Glutamatergic neuron (in vitro differentiated cells): ENCODE measurements at regions not wholly inside any gene's neighbourhood (a gene's known extent, or its start where the extent isn't known, plus 50 kb on each side); places are given as distances from the start of the nearest gene placed in this dataset.
"Not testable (repeated sequence)": the region's sequence is repeated elsewhere in the genome, so short reads cannot be mapped to it uniquely, and the experiment has no call there.

Source experiments
- DNase-seq: peaks from one replicate; pipeline ENCODE4 v3.0.0; 2022
- H3K27ac Mint-ChIP-seq: one replicate; pipeline ENCODE4 v1.8.0; 2020; ENCODE audit warnings: mild to moderate bottlenecking, mixed read lengths, inconsistent platforms; ENCODE audit not compliant: unreplicated experiment
- H3K27me3 Mint-ChIP-seq: one replicate; pipeline ENCODE4 v1.8.0; 2020; ENCODE audit warnings: mild to moderate bottlenecking, moderate library complexity, mixed read lengths, inconsistent platforms; ENCODE audit not compliant: unreplicated experiment
- H3K36me3 Mint-ChIP-seq: one replicate; pipeline ENCODE4 v1.8.0; 2020; ENCODE audit warnings: mild to moderate bottlenecking, mixed read lengths, inconsistent platforms; ENCODE audit not compliant: unreplicated experiment
- H3K4me1 Mint-ChIP-seq: one replicate; pipeline ENCODE4 v1.8.0; 2020; ENCODE audit warnings: mild to moderate bottlenecking, low read depth, mixed read lengths, inconsistent platforms; ENCODE audit not compliant: unreplicated experiment
- H3K4me3 Mint-ChIP-seq: one replicate; pipeline ENCODE4 v1.8.0; 2020; ENCODE audit warnings: mild to moderate bottlenecking, mixed read lengths, inconsistent platforms; ENCODE audit not compliant: unreplicated experiment
- H3K9me3 Mint-ChIP-seq: one replicate; pipeline ENCODE4 v1.8.0; 2020; ENCODE audit warnings: mild to moderate bottlenecking, moderate library complexity, mixed read lengths, inconsistent platforms; ENCODE audit not compliant: unreplicated experiment
- CTCF ChIP-seq: fragments of 200-600 bp; sonication (generic); IDR thresholded peaks from one replicate; pipeline ENCODE4 v1.5.0; 2021; ENCODE audit not compliant: partially characterized antibody, unreplicated experiment

- no peaks in the 10 kb centered on the region for H3K27me3 Mint-ChIP-seq
- peaks cover 9% of the 10 kb centered on the region for H3K4me1 Mint-ChIP-seq
- no peaks in the 10 kb centered on the region for H3K36me3 Mint-ChIP-seq
- DNase-seq = no peak
- no peaks in the 10 kb centered on the region for H3K9me3 Mint-ChIP-seq
- no peak for TF ChIP-seq CTCF
- H3K4me3 Mint-ChIP-seq = no peak overlapping the region
- H3K27ac Mint-ChIP-seq = no peak overlapping the region
Measured at GRCh38 chr14:37678916-37679315, 83.5 kb downstream of the TTC6 start.

- TF ChIP-seq CTCF = no peak
- Mint-ChIP-seq H3K36me3 (peaks cover 4% of the 10 kb centered on the region), H3K4me3 (no peak overlapping the region), H3K27me3 (no peaks in the 10 kb centered on the region), H3K4me1 (peaks cover 7% of the 10 kb centered on the region), H3K9me3 (no peaks in the 10 kb centered on the region), H3K27ac (no peak overlapping the region)
- DNase-seq = no peak
Measured at GRCh38 chr14:37681486-37681885, 86.1 kb downstream of the TTC6 start.

- H3K4me1 Mint-ChIP-seq, H3K4me3 Mint-ChIP-seq, H3K27ac Mint-ChIP-seq, DNase-seq, H3K9me3 Mint-ChIP-seq, H3K27me3 Mint-ChIP-seq: not testable (repeated sequence)
- peaks cover 12% of the 10 kb centered on the region for H3K36me3 Mint-ChIP-seq
Measured at GRCh38 chr14:37692680-37693079, 97.3 kb downstream of the TTC6 start.

- DNase-seq, H3K9me3 Mint-ChIP-seq, H3K27ac Mint-ChIP-seq, H3K4me1 Mint-ChIP-seq, H3K4me3 Mint-ChIP-seq, H3K27me3 Mint-ChIP-seq: not testable (repeated sequence)
- peaks cover 12% of the 10 kb centered on the region for H3K36me3 Mint-ChIP-seq
Measured at GRCh38 chr14:37693420-37693819, 98.0 kb downstream of the TTC6 start.

GRCh38 chr14:37695866-37696265 is 100.4 kb downstream of the TTC6 start:
- H3K27ac Mint-ChIP-seq = no peak overlapping the region
- H3K9me3 Mint-ChIP-seq = peaks cover 2% of the 10 kb centered on the region
- TF ChIP-seq CTCF = no peak
- peaks cover 2% of the 10 kb centered on the region for H3K27me3 Mint-ChIP-seq
- no peak overlapping the region for H3K4me3 Mint-ChIP-seq
- no peak for DNase-seq
- peaks cover 12% of the 10 kb centered on the region for H3K36me3 Mint-ChIP-seq
- H3K4me1 Mint-ChIP-seq = no peaks in the 10 kb centered on the region

- DNase-seq = no peak
- Mint-ChIP-seq H3K4me1 (no peaks in the 10 kb centered on the region), H3K27me3 (peaks cover 2% of the 10 kb centered on the region), H3K27ac (no peak overlapping the region), H3K36me3 (peaks cover 12% of the 10 kb centered on the region), H3K9me3 (no peaks in the 10 kb centered on the region), H3K4me3 (no peak overlapping the region)
- TF ChIP-seq CTCF = no peak
Measured at GRCh38 chr14:37697489-37698121, 102.2 kb downstream of the TTC6 start.
